ENCODE measurements at regions not wholly inside any gene's neighbourhood (a gene's known extent, or its start where the extent isn't known, plus 50 kb on each side); places are given as distances from the start of the nearest gene placed in this dataset.

- no peaks in the 10 kb centered on the region for H3K4me1 ChIP-seq (ENCODE audit: insufficient read depth, low read length)
- DNase-seq (ENCODE audit: low spot score) (no peak), FAIRE-seq (no peak), ATAC-seq (no peak)
- POLR2A ChIA-PET, result no interaction called here
- CTCF ChIA-PET (ENCODE audit: low intra/inter-chr PET ratio, low total read pairs), result no interaction called here
- 20% methylated on average over 6 of the region's 6 CpGs for WGBS (ENCODE audit: low lambda C conversion rate)
- H3K4me3 ChIP-seq (replicated peaks in 1 of 3; ENCODE audit: insufficient read depth in 1 of 3, low read depth in 2 of 3, low read length in 3 of 3), result no peak overlapping the region
- H2AFZ ChIP-seq (ENCODE audit: low read length), result no peak overlapping the region
- H3K9me3 ChIP-seq (ENCODE audit: low read length), result no peaks in the 10 kb centered on the region
- H3K27me3 ChIP-seq (ENCODE audit: control insufficient read depth in 1 of 2, insufficient read depth in 2 of 2, low read length in 2 of 2), result no peaks in the 10 kb centered on the region
- no peak overlapping the region for H3K4me2 ChIP-seq (ENCODE audit: low read depth, low read length)
- H3K36me3 ChIP-seq (replicated peaks in 1 of 2; ENCODE audit: control insufficient read depth in 1 of 2, insufficient read depth in 2 of 2, low read length in 2 of 2), result no peaks in the 10 kb centered on the region
- in situ Hi-C loops (cut with HindIII; ENCODE audit: extremely low pct_ligation_motif_present, low pct_unique_long_range_greater_than_20kb), result no loop called here
- H3K9ac ChIP-seq (ENCODE audit: insufficient read depth, low read depth, low read length), result no peak overlapping the region
- intact Hi-C loops (cut with micrococcal nuclease; ENCODE audit: unreplicated experiment), result no loop called here
- no peaks in the 10 kb centered on the region for H4K20me1 ChIP-seq (ENCODE audit: insufficient read depth, low read length)
- no peak for TF ChIP-seq SNAPC2 (CRISPR knock-in tag; IDR thresholded peaks at IDR 0.05)
- no peak for TF ChIP-seq ZNF34 (CRISPR knock-in tag; IDR thresholded peaks at IDR 0.05; ENCODE audit: borderline replicate concordance)
- TF ChIP-seq ZNF644 (CRISPR knock-in tag; IDR thresholded peaks at IDR 0.05; ENCODE audit: low read depth), result no peak
- TF ChIP-seq GPN1 (CRISPR knock-in tag; IDR thresholded peaks at IDR 0.05; ENCODE audit: borderline replicate concordance), result no peak
- TF ChIP-seq SPEN (CRISPR knock-in tag; IDR thresholded peaks at IDR 0.05; ENCODE audit: low read depth), result no peak
- no peak for TF ChIP-seq FOXP1 (IDR thresholded peaks at IDR 0.05)
- TF ChIP-seq FOXP1 (CRISPR knock-in tag; IDR thresholded peaks at IDR 0.05), result no peak
- no peak for TF ChIP-seq ZNF44 (CRISPR knock-in tag; IDR thresholded peaks at IDR 0.05)
- no peak for TF ChIP-seq SOX6 (IDR thresholded peaks at IDR 0.05)
- TF ChIP-seq SOX6 (CRISPR knock-in tag; IDR thresholded peaks at IDR 0.05), result no peak
- TF ChIP-seq KLF9 (CRISPR knock-in tag; IDR thresholded peaks at IDR 0.05; ENCODE audit: low read depth), result no peak
- no peak for TF ChIP-seq MAZ (IDR thresholded peaks at IDR 0.05; ENCODE audit: borderline replicate concordance, low read depth, low read length)
- no peak for TF ChIP-seq MAZ (CRISPR knock-in tag; IDR thresholded peaks at IDR 0.05; ENCODE audit: low read depth)
- BruUV-seq (replicated peaks), result no TSS peak
- H3K27ac ChIP-seq (ENCODE audit: extremely low read length, insufficient read depth, low read length), result no peak overlapping the region
- H3K79me2 ChIP-seq (ENCODE audit: insufficient read depth, low read length), result no peaks in the 10 kb centered on the region
Measured at GRCh38 chr2:204019572-204020501, 83.3 kb downstream of the ICOS start.
